ENCODE measurements at regions not wholly inside any gene's neighbourhood (a gene's known extent, or its start where the extent isn't known, plus 50 kb on each side); places are given as distances from the start of the nearest gene placed in this dataset.
"Not testable (repeated sequence)": the region's sequence is repeated elsewhere in the genome, so short reads cannot be mapped to it uniquely, and the experiment has no call there.

- DNase-seq, result no peak
These were observed 1245.6 kb upstream of the RAG2 start for GRCh38 chr11:37843603-37844002.

GRCh38 chr11:37841016-37841415 lies 1243.0 kb upstream of the RAG2 start:
- DNase-seq, result no peak

GRCh38 chr11:37840345-37840744 lies 1242.3 kb upstream of the RAG2 start:
- not testable (repeated sequence) for DNase-seq

DNA sequence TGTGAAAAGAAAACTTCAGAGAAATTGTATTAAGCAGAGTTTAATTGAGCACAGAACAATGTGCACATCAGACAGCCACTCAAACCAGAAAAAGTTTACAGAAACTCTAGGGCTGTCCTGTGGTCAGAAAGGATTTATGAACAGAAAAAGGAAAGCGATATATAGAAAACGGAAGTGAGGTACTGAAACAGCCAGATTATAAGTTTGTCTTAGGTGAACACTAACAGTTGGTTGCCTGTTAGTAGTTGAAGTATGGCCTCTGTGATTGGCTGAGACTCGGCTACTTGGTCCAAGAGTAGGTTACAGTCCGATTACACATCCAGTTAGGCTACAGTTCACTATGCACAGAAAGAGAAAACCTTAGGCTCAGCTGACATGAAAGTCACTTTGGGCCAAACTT lies 1232.5 kb upstream of the RAG2 start:
- no peak for DNase-seq

- no peak for DNase-seq
These were observed 1219.8 kb upstream of the RAG2 start for GRCh38 chr11:37817727-37818270.

DNA sequence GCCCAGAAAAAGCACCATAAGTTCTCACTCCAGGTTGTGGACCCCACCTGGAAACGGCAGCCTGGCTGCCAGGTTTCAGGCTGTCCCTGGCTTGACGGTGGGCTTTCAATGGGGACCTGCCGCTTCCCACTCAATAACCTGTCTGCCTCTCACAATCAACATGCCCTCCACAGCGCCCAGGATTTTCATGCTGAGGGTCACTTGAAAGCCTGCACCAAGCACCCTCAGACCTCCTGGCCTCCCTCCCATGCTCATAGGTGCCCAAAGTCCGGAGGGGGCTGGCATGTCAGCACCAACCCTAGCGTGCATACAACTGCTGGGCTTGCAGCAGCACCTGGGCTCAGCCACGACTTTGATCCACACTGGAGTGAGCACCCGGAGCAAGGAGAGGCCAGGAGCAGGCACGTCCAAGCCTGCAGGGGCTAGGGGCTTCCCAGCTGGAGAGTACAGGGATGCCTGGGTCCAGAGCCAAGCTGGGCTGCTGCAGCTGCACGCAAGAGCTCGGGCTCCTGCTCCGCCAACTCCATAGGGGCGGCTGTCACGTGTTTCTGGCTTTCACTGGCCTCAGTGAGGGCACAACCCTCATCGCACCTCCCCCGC lies 1214.3 kb upstream of the RAG2 start:
- no peak for DNase-seq

GRCh38 chr11:37811349-37811748 lies 1213.3 kb upstream of the RAG2 start:
- no peak for DNase-seq

DNA sequence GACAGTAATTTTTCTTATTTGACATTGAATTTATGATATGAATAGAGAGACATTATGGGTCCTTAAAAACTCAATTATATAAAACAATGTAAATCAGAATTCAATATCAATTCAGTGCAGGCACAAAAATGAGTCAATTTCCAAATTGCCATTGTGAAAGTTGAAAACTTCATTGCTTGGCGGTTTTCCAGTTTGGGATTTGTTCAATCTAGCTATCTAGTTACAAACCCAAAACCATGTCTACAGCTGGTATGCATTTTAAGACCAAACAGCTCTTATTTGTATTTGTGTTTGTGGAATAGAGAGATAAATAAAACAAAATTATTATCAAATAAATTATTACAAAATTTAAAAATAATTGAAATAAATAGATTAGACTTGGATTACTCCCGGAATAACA lies 1206.6 kb upstream of the RAG2 start:
- DNase-seq, result no peak

GRCh38 chr11:37788141-37788877 lies 1190.3 kb upstream of the RAG2 start:
- DNase-seq, result no peak

DNA sequence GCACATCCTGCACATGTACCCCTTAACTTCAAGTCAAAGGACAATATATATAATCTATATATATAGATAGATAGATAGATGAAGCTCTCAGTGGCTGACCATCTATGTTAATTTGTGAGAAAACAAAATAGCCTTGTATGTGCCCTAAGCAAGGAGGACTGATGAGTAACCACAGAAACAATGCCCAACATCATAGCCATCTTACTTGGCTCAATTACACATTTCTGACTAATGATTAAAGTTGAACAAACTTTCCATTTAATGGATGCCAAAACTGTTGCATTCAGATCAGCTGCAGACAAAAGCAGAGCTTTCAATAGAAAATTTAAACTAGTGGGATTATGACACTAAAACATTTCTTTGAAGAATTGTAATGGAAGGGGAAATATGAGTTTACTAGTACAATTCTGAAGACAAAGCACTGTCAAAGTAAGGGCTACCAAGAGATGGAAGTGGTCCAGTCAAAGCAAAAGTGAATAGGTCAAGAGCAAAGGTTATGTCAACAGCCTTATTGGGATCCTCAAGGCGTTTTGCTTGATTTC lies 1188.2 kb upstream of the RAG2 start:
- DNase-seq, result no peak

- DNase-seq, result no peak
These were observed 1176.4 kb upstream of the RAG2 start for GRCh38 chr11:37774441-37774840.

DNA sequence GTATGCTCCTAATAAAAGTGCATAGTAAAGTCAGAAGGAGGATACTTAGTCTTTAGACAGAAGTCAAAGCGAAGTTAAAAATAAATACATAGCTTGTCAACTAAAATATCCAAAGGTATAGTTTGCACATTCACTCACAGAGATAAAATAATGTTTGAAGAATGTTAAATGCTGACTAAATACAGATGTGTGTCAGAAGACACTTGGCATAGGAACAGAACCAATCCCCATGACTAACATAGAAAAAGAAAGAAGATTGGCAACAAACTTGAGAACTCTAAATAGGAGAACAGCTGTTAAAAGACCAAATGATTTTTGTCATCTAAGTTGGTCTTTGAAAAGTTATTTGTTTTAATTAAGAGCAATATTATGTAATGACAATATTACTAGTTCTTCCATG lies 1172.1 kb upstream of the RAG2 start:
- no peak for DNase-seq

DNA sequence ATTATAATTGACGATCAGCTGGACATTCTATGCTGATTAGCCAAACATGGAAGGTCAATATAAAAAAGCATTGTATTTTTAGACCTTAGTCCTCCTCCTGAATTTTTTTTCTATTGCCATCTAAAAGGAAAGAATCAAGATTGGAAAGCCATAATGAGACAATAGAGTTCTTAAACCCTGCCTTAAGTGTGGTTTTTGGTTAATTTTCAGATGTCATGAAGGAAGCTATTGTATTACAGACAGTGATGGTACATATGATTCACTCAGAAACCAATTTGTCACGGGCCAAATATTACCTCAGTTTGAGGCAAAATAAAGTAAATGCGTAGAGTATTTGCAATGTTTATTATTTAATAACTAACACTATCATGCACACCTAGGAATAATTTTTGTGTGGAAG lies 1164.0 kb upstream of the RAG2 start:
- no peak for DNase-seq

DNA sequence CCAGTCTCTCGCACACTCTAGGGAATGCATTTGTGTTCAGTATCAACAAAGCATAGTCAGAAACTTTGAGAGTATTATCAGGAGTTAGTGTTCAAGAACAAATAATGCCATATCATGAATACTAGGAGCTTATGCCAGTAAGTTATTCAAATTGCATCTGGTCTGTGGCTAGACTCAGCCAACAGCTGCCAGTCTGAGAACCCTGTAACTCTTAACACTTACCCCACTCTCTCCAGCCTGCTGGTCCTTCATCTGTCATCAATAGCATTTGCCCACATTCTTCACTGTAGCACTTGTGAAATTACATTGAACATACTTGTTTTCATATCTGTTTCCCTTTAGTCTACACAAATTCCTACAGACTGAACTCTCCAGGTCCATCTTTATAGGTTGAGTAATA lies 1157.5 kb upstream of the RAG2 start:
- no peak for DNase-seq

DNA sequence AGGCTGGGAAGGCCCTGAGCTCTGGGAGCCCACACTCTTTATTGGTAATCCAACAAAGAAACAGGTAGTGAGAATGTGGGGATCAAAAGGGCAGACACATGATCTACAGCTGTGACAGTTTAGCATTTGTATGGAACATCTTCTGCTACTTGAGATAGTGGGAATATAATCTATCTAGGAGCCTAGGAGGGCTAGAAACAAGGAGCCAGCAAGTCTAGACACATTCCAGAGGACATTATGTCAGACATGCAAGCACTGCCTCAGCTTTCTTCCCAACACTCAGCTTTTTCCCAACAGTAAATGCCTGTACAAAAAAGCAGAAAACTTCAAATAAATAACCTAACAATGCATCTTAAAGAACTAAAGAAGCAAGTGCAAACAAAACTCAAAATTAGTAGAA lies 1150.6 kb upstream of the RAG2 start:
- DNase-seq, result no peak

DNA sequence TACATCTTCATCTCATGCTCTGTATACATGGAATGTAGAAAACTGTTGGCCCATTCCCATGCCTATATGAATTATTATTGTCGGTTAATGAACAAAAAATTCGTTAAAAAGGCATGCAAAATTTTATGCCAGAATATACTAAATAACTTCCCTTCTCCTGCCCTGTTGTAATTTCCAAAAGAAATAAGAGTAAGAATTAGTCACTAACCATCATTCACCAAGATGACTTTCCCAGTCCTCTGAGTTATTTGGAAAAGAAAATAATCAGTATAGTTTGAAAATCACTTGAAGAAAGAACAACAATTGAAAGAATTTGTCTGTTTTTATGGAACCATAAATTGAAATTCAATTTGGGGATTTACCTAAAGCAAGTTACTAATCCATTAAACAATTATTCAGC lies 1149.1 kb upstream of the RAG2 start:
- DNase-seq, result no peak

- DNase-seq, result no peak
These were observed 1129.3 kb upstream of the RAG2 start for GRCh38 chr11:37727371-37727770.

GRCh38 chr11:37724315-37724714 lies 1126.3 kb upstream of the RAG2 start:
- no peak for DNase-seq

DNA sequence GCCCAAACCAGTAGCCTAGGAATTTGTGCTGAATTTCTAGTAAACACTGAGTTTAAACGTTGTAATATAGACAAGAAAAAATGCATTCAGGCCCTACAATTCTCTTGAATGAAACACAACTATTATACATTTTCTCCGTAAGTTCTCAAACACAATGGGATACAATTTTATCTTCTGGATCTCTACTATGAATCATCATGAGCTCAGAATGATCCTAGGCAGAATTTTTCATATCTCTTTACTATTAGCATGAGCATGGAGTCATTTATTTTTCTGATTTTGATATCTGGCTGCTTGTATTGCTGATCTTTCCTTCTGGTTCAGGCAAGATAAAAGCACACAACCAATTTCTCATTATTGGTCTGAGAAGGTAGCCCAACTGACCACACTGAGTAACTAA lies 1123.4 kb upstream of the RAG2 start:
- no peak for DNase-seq

DNA sequence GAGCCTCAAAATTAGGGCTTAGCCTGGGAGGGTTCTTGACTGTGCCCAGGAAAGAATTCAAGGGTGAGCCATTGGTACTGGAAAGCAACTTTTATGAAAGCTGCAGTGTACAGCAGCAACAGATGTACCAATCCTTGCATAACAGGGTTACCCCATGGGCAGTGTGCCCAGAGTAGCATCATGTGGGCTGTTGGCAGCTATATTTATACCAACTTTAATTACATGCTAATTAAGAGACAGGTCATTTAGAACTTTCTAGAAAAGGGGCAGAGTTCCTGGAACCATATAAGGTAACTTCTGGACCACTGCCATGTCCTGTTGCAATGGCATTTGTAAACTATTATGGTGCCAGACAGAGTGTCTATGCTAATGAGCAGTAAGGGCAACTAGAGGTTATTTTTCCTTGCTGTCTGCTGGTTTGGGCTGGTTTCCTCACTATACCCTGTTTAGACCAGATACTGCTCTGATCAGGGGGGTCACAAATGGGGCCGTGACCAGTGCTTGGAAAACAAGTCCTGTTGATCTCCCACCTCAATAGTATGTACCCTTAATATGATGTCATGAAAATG lies 1120.5 kb upstream of the RAG2 start:
- DNase-seq, result no peak

GRCh38 chr11:37712251-37712650 lies 1114.2 kb upstream of the RAG2 start:
- no peak for DNase-seq

- DNase-seq, result no peak
These were observed 1112.0 kb upstream of the RAG2 start for GRCh38 chr11:37710031-37710430.

GRCh38 chr11:37704791-37705190 lies 1106.8 kb upstream of the RAG2 start:
- no peak for DNase-seq

DNA sequence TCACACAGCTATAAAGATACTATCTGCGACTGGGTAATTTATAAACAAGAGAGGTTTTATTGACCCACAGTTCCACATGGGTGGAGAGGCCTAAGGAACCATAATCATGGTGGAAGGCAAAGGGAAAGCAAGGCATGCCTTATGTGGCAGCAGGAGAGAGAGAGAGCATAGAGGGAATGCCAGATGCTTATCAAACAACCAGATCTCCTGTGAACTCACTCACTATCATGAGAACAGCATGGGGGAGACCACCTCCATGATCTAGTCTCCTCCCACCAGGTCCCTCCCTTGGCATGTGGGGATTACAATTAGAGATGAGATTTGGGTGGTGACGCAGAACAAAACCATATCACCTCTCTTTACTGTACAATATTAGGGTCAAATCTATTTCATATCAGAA lies 1101.6 kb upstream of the RAG2 start:
- DNase-seq, result no peak
